GM23338 (cell line): ENCODE measurements at regions not wholly inside any gene's neighbourhood (a gene's known extent, or its start where the extent isn't known, plus 50 kb on each side); places are given as distances from the start of the nearest gene placed in this dataset.
A peak's percentile ranks its signal among the peaks of the same experiment; 100 is the strongest.

Experiments used
- ATAC-seq: fragments of 200-7000 bp; cut with Tn5 transposase; 3 replicates; pipeline ENCODE4 v1.9.1; 2020
- DNase-seq: peaks from one replicate; pipeline ENCODE4 v3.0.0-alpha.2; 2015; ENCODE audit warnings: low spot score
- H2AFZ ChIP-seq: fragments of 200-600 bp; sonication (generic); 2 replicates; pipeline ENCODE4 v1.8.0; 2016; ENCODE audit warnings: antibody characterized with exemption, mild to moderate bottlenecking, moderate library complexity
- H3F3A ChIP-seq: fragments of 200-600 bp; sonication (generic); replicated peaks from 2 replicates; pipeline ENCODE4 v1.8.0; 2017; ENCODE audit warnings: antibody characterized with exemption, mixed run types, low read depth
- H3K27ac ChIP-seq: fragments of 200-600 bp; sonication (generic); 2 replicates; pipeline ENCODE4 v1.6.1; 2016; ENCODE audit warnings: low read depth
- H3K27me3 ChIP-seq: fragments of 200-600 bp; sonication (generic); 2 replicates; pipeline ENCODE4 v1.8.0; 2016; ENCODE audit warnings: mild to moderate bottlenecking, mixed run types, moderate library complexity; ENCODE audit not compliant: insufficient read depth
- H3K36me3 ChIP-seq: fragments of 200-600 bp; sonication (generic); 2 replicates; pipeline ENCODE4 v1.8.0; 2016; ENCODE audit warnings: mild to moderate bottlenecking; ENCODE audit not compliant: insufficient read depth
- H3K4me1 ChIP-seq: fragments of 200-600 bp; sonication (generic); 2 replicates; pipeline ENCODE4 v1.8.0; 2016; ENCODE audit warnings: mild to moderate bottlenecking, moderate library complexity; ENCODE audit not compliant: insufficient read depth
- H3K4me2 ChIP-seq: fragments of 200-600 bp; sonication (generic); 2 replicates; pipeline ENCODE4 v1.7.1; 2017; ENCODE audit warnings: mixed run types
- H3K4me3 ChIP-seq: fragments of 200-600 bp; sonication (generic); 2 replicates; pipeline ENCODE4 v1.6.1; 2016; ENCODE audit warnings: mixed run types
- H3K79me2 ChIP-seq: fragments of 200-600 bp; sonication (generic); replicated peaks from 2 replicates; pipeline ENCODE4 v1.8.0; 2017; ENCODE audit warnings: mild to moderate bottlenecking; ENCODE audit not compliant: insufficient read depth
- H3K9me2 ChIP-seq: fragments of 200-600 bp; sonication (generic); 2 replicates; pipeline ENCODE4 v1.8.0; 2017; ENCODE audit not compliant: insufficient read depth
- H4K20me1 ChIP-seq: fragments of 200-600 bp; sonication (generic); replicated peaks from 2 replicates; pipeline ENCODE4 v1.8.0; 2017; ENCODE audit warnings: mild to moderate bottlenecking; ENCODE audit not compliant: insufficient read depth
- H3K27ac Mint-ChIP-seq: 2 replicates; pipeline ENCODE4 v1.8.0; 2020; ENCODE audit warnings: inconsistent platforms, mild to moderate bottlenecking, moderate library complexity, mixed read lengths
- H3K27me3 Mint-ChIP-seq: 3 replicates; pipeline ENCODE4 v1.8.0; 2022; ENCODE audit warnings: low read depth, mild to moderate bottlenecking, moderate library complexity, mixed read lengths, inconsistent platforms; ENCODE audit not compliant: insufficient read depth, poor library complexity
- H3K36me3 Mint-ChIP-seq: 3 replicates; pipeline ENCODE4 v1.8.0; 2021; ENCODE audit warnings: low read depth, mild to moderate bottlenecking, inconsistent platforms, moderate library complexity, mixed read lengths
- H3K4me1 Mint-ChIP-seq: 3 replicates; pipeline ENCODE4 v1.8.0; 2020; ENCODE audit warnings: mild to moderate bottlenecking, inconsistent platforms, mixed read lengths
- H3K4me3 Mint-ChIP-seq: 3 replicates; pipeline ENCODE4 v1.8.0; 2021; ENCODE audit warnings: moderate library complexity, mild to moderate bottlenecking, inconsistent platforms, mixed read lengths
- H3K9me3 Mint-ChIP-seq: 3 replicates; pipeline ENCODE4 v1.8.0; 2020; ENCODE audit warnings: moderate library complexity, mild to moderate bottlenecking, inconsistent platforms, mixed read lengths
- EZH2 ChIP-seq: fragments of 200-600 bp; sonication (generic); IDR thresholded peaks from one replicate; pipeline ENCODE4 v1.8.0; 2017; ENCODE audit warnings: antibody characterized with exemption, mild to moderate bottlenecking, low read depth; ENCODE audit not compliant: unreplicated experiment
- EZH2phosphoT487 ChIP-seq: fragments of 200-600 bp; sonication (generic); IDR thresholded peaks from one replicate; pipeline ENCODE4 v1.8.1; 2018; ENCODE audit warnings: antibody characterized with exemption; ENCODE audit not compliant: unreplicated experiment
- REST ChIP-seq: IDR thresholded peaks from one replicate; pipeline ENCODE4 v1.6.1; 2018; ENCODE audit warnings: antibody characterized with exemption; ENCODE audit not compliant: unreplicated experiment
- ZNF331 ChIP-seq: fragments of 250-450 bp; sonication (Bioruptor Pico); IDR thresholded peaks from 2 replicates; pipeline ENCODE4 v1.5.0; 2020; ENCODE audit warnings: low read depth, mild to moderate bottlenecking, moderate library complexity
- ZNF462 ChIP-seq: fragments of 250-450 bp; sonication (Bioruptor Pico); IDR thresholded peaks from 2 replicates; pipeline ENCODE4 v1.5.0; 2020; ENCODE audit warnings: mild to moderate bottlenecking, moderate library complexity

- Mint-ChIP-seq H3K27ac (no peak overlapping the region), H3K9me3 (peaks cover 4% of the 10 kb centered on the region; the same call in 1 of the 3 replicates), H3K36me3 (no peaks in the 10 kb centered on the region), H3K4me3 (no peak overlapping the region), H3K27me3 (no peaks in the 10 kb centered on the region), H3K4me1 (no peaks in the 10 kb centered on the region)
- Histone ChIP-seq H3K4me2 (no peak overlapping the region), H3K79me2 (no peaks in the 10 kb centered on the region), H3K36me3 (no peaks in the 10 kb centered on the region), H3K9me2 (peaks cover 6% of the 10 kb centered on the region; the same call in 1 of the 2 replicates), H3K27ac (no peak overlapping the region), H2AFZ (peak overlapping the region; percentile 57), H3K27me3 (no peaks in the 10 kb centered on the region), H3F3A (no peaks in the 10 kb centered on the region), H4K20me1 (no peaks in the 10 kb centered on the region), H3K4me3 (no peak overlapping the region), H3K4me1 (no peaks in the 10 kb centered on the region)
- TF ChIP-seq EZH2phosphoT487, result no peak
- peak; percentile 26 for DNase-seq
- ATAC-seq, result no peak; the same call in 2 of the 3 replicates
Observed at GRCh38 chr16:17850581-17851250, 380.0 kb upstream of the XYLT1 start.

GRCh38 chr16:17847234-17847795 is 376.6 kb upstream of the XYLT1 start:
- TF ChIP-seq EZH2 (no peak), EZH2phosphoT487 (no peak), REST (no peak)
- ATAC-seq, result no peak
- H3K4me1 ChIP-seq, result no peaks in the 10 kb centered on the region
- no peaks in the 10 kb centered on the region for H3K79me2 ChIP-seq
- H3K4me3 Mint-ChIP-seq, result no peak overlapping the region
- H3K4me2 ChIP-seq, result no peak overlapping the region
- no peaks in the 10 kb centered on the region for H3K27me3 Mint-ChIP-seq
- H3K4me3 ChIP-seq, result no peak overlapping the region
- DNase-seq, result no peak
- H3K36me3 ChIP-seq, result no peaks in the 10 kb centered on the region
- H3K27ac ChIP-seq, result no peak overlapping the region
- no peak overlapping the region for H3K27ac Mint-ChIP-seq
- H3K27me3 ChIP-seq, result no peaks in the 10 kb centered on the region
- peaks cover 7% of the 10 kb centered on the region; the same call in 1 of the 2 replicates for H3K9me2 ChIP-seq
- no peaks in the 10 kb centered on the region for H3K36me3 Mint-ChIP-seq
- no peaks in the 10 kb centered on the region for H3K9me3 Mint-ChIP-seq
- no peak overlapping the region for H2AFZ ChIP-seq
- no peaks in the 10 kb centered on the region for H3F3A ChIP-seq
- H3K4me1 Mint-ChIP-seq, result no peaks in the 10 kb centered on the region
- H4K20me1 ChIP-seq, result no peaks in the 10 kb centered on the region

GRCh38 chr16:17846030-17846429 is 375.3 kb upstream of the XYLT1 start:
- Histone ChIP-seq H3K79me2 (no peaks in the 10 kb centered on the region), H3K27me3 (no peaks in the 10 kb centered on the region), H3K36me3 (no peaks in the 10 kb centered on the region), H3K9me2 (peaks cover 7% of the 10 kb centered on the region; the same call in 1 of the 2 replicates), H3K27ac (no peak overlapping the region), H4K20me1 (no peaks in the 10 kb centered on the region), H3K4me2 (no peak overlapping the region), H3F3A (no peaks in the 10 kb centered on the region), H2AFZ (no peak overlapping the region), H3K4me3 (no peak overlapping the region), H3K4me1 (no peaks in the 10 kb centered on the region)
- no peak overlapping the region for H3K27ac Mint-ChIP-seq
- ATAC-seq, result no peak
- no peaks in the 10 kb centered on the region; the same call in 2 of the 3 replicates for H3K9me3 Mint-ChIP-seq
- no peaks in the 10 kb centered on the region for H3K36me3 Mint-ChIP-seq
- no peaks in the 10 kb centered on the region for H3K27me3 Mint-ChIP-seq
- no peak overlapping the region for H3K4me3 Mint-ChIP-seq
- DNase-seq, result no peak
- H3K4me1 Mint-ChIP-seq, result no peaks in the 10 kb centered on the region
- TF ChIP-seq EZH2phosphoT487 (no peak), ZNF462 (no peak), ZNF331 (CRISPR knock-in tag) (no peak)
